ENCODE measurements at regions not wholly inside any gene's neighbourhood (a gene's known extent, or its start where the extent isn't known, plus 50 kb on each side); places are given as distances from the start of the nearest gene placed in this dataset.

GRCh38 chr2:156042895-156043294 lies 289.6 kb downstream of the NR4A2 start:
- TF ChIP-seq ZNF384 (IDR thresholded peaks at IDR 0.05) (no peak), SP1 (IDR thresholded peaks at IDR 0.05) (no peak), CTBP1 (IDR thresholded peaks at IDR 0.05; ENCODE audit: borderline replicate concordance) (no peak), PKNOX1 (IDR thresholded peaks at IDR 0.05) (no peak), HDGF (IDR thresholded peaks at IDR 0.05; ENCODE audit: borderline replicate concordance) (no peak), L3MBTL2 (conservative IDR thresholded peaks at IDR 0.05) (no peak), BHLHE40 (IDR thresholded peaks at IDR 0.05; ENCODE audit: borderline replicate concordance) (no peak), FOXA1 (IDR thresholded peaks at IDR 0.05) (no peak), SUZ12 (IDR thresholded peaks at IDR 0.05) (no peak), FOXK2 (IDR thresholded peaks at IDR 0.05) (no peak)
